Peyer's patch (tissue), 4 donors: ENCODE measurements at regions not wholly inside any gene's neighbourhood (a gene's known extent, or its start where the extent isn't known, plus 50 kb on each side); places are given as distances from the start of the nearest gene placed in this dataset.

Source experiments
- POLR2A ChIP-seq, 2 donors: fragments of 450-650 bp; IDR thresholded peaks; one replicate each; pipeline ENCODE4 v1.5.1; 2017; ENCODE audit warnings: antibody characterized with exemption in 2 of 2, mild to moderate bottlenecking in 2 of 2, moderate library complexity in 2 of 2
- TF ChIP-seq, protein P1 (sequence below), 6 experiments: fragments of 450-650 bp in 4 of 6; fragments of 200-600 bp in 2 of 6; sonication (generic) in 1 of 6; IDR thresholded peaks; one replicate each; pipeline ENCODE4 v1.5.1; 2017 to 2019; ENCODE audit warnings: antibody characterized with exemption in 6 of 6, mild to moderate bottlenecking in 3 of 6, moderate library complexity in 1 of 6

DNA sequence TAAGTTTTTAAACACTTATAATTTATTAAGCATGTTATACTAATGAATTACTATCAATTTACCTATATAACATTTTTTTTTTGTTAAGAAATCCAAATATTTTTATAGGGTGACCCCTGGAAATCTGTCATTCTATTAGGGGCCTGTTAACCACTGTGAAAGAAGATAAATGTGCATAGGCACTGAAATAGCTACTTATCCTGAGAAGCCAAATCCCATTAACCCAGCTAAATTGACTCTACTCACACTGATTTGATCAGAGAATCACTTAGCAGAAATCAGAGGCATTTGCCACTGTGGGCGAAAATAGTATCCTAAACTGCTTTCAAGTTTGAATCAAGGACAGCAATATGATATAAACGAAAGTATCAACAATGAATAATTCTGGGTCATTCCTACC, 90.0 kb upstream of the GULP1 start:
- TF ChIP-seq, protein P1, sequence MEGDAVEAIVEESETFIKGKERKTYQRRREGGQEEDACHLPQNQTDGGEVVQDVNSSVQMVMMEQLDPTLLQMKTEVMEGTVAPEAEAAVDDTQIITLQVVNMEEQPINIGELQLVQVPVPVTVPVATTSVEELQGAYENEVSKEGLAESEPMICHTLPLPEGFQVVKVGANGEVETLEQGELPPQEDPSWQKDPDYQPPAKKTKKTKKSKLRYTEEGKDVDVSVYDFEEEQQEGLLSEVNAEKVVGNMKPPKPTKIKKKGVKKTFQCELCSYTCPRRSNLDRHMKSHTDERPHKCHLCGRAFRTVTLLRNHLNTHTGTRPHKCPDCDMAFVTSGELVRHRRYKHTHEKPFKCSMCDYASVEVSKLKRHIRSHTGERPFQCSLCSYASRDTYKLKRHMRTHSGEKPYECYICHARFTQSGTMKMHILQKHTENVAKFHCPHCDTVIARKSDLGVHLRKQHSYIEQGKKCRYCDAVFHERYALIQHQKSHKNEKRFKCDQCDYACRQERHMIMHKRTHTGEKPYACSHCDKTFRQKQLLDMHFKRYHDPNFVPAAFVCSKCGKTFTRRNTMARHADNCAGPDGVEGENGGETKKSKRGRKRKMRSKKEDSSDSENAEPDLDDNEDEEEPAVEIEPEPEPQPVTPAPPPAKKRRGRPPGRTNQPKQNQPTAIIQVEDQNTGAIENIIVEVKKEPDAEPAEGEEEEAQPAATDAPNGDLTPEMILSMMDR (IDR thresholded peaks at IDR 0.05), result no peak
- TF ChIP-seq POLR2A (IDR thresholded peaks at IDR 0.05), result no peak
